HepG2 (cell line): ENCODE measurements at regions not wholly inside any gene's neighbourhood (a gene's known extent, or its start where the extent isn't known, plus 50 kb on each side); places are given as distances from the start of the nearest gene placed in this dataset.

Source experiments
- ATAC-seq: fragments of 200-7000 bp; cut with Tn5 transposase; 3 replicates; pipeline ENCODE4 v1.9.1; 2020; ENCODE audit warnings: mild to moderate bottlenecking, moderate library complexity
- BruUV-seq: library from RNA; stranded (reverse); fragments of 400-500 nt; replicated peaks from 2 replicates; lab custom pipeline; 2021; lab: Mats Ljungman, UMichigan
- CTCF ChIA-PET: fragments of 300-600 bp; formaldehyde crosslinking; extraction: SDS; loops from one replicate; lab custom pipeline; 2021; ENCODE audit warnings: low total read pairs, inconsistent platforms, low intra/inter-chr PET ratio; lab: Yijun Ruan, JAX
- POLR2A ChIA-PET: fragments of 350-600 bp; sonication (Branson Sonifier 250); formaldehyde crosslinking; loops from one replicate; lab custom pipeline; 2020; ENCODE audit warnings: antibody characterized with exemption, inconsistent platforms; lab: Yijun Ruan, JAX
- DNase-seq: peaks from one replicate; pipeline ENCODE4 v3.0.0-alpha.2; 2015; ENCODE audit warnings: low spot score
- FAIRE-seq: peaks from 3 replicates; lab custom pipeline; 2011; peaks lifted over from hg19 to GRCh38; lab: Jason Lieb, UNC
- H2AFZ ChIP-seq: one replicate; pipeline ENCODE4 v1.6.1; 2011; ENCODE audit warnings: low read length, inconsistent platforms
- H3K27ac ChIP-seq: fragments of 300-600 bp; 3 replicates; pipeline ENCODE4 v1.8.0; 2011; ENCODE audit warnings: mixed run types, mild to moderate bottlenecking, mixed read lengths, low read length, inconsistent platforms; ENCODE audit not compliant: insufficient read depth; ENCODE audit errors: extremely low read length
- H3K27me3 ChIP-seq, 2 experiments: fragments of 200-600 bp in 1 of 2; 2 replicates in 1 of 2; 3 replicates in 1 of 2; pipeline versions ENCODE4 v1.6.0 to v1.8.0; 2011; ENCODE audit warnings: low read length in 2 of 2, mild to moderate bottlenecking in 2 of 2, moderate library complexity in 2 of 2, inconsistent platforms in 1 of 2; ENCODE audit not compliant: insufficient read depth in 2 of 2, control insufficient read depth in 1 of 2
- H3K36me3 ChIP-seq, 2 experiments: fragments of 200-600 bp in 1 of 2; replicated peaks in 1 of 2; 2 replicates in 1 of 2; 3 replicates in 1 of 2; pipeline versions ENCODE4 v1.5.1 to v1.8.0; 2011; ENCODE audit warnings: low read length in 2 of 2, inconsistent platforms in 1 of 2; ENCODE audit not compliant: insufficient read depth in 2 of 2, control insufficient read depth in 1 of 2
- H3K4me1 ChIP-seq: 2 replicates; pipeline ENCODE4 v1.5.1; 2012; ENCODE audit warnings: low read length, inconsistent platforms; ENCODE audit not compliant: insufficient read depth
- H3K4me2 ChIP-seq: 2 replicates; pipeline ENCODE4 v1.6.0; 2011; ENCODE audit warnings: low read depth, low read length, inconsistent platforms
- H3K4me3 ChIP-seq, 3 experiments: fragments of 200-600 bp in 1 of 3; sonication (generic), shearing (Covaris generic) in 1 of 3; replicated peaks in 1 of 3; 2 replicates each; pipeline ENCODE4 v1.5.1; 2011 to 2016; ENCODE audit warnings: low read length in 3 of 3, inconsistent platforms in 2 of 3, low read depth in 2 of 3, mild to moderate bottlenecking in 2 of 3, control low read depth in 1 of 3, mixed read lengths in 1 of 3; ENCODE audit not compliant: insufficient read depth in 1 of 3
- H3K79me2 ChIP-seq: one replicate; pipeline ENCODE4 v1.6.1; 2011; ENCODE audit warnings: low read length, inconsistent platforms; ENCODE audit not compliant: insufficient read depth
- H3K9ac ChIP-seq: 2 replicates; pipeline ENCODE4 v1.6.0; 2011; ENCODE audit warnings: mild to moderate bottlenecking, low read depth, low read length, inconsistent platforms; ENCODE audit not compliant: insufficient read depth
- H3K9me3 ChIP-seq: 2 replicates; pipeline ENCODE4 v1.5.1; 2012; ENCODE audit warnings: mild to moderate bottlenecking, low read length
- H4K20me1 ChIP-seq: 2 replicates; pipeline ENCODE4 v1.6.0; 2011; ENCODE audit warnings: inconsistent platforms, mild to moderate bottlenecking, low read length, moderate library complexity; ENCODE audit not compliant: insufficient read depth
- LCORL ChIP-seq, 2 experiments: fragments of 450-650 bp in 1 of 2; sonication (generic) in 1 of 2; formaldehyde crosslinking in 1 of 2; IDR thresholded peaks; 2 replicates each; pipeline versions ENCODE4 v1.5.0 to v1.6.1; 2017 to 2020; ENCODE audit warnings: antibody characterized with exemption in 1 of 2, missing genetic modification reagents in 1 of 2
- MZF1 ChIP-seq: sonication (generic); formaldehyde crosslinking; IDR thresholded peaks from 2 replicates; pipeline ENCODE4 v1.8.1; 2023; ENCODE audit warnings: mild to moderate bottlenecking, missing genetic modification reagents, borderline replicate concordance
- SMC3 ChIP-seq: IDR thresholded peaks from 2 replicates; pipeline ENCODE4 v1.6.1; 2011; ENCODE audit warnings: low read length, improper control_type of control experiment
- SOX13 ChIP-seq, 3 experiments: fragments of 450-650 bp in 1 of 3; sonication (generic) in 1 of 3; formaldehyde crosslinking in 1 of 3; IDR thresholded peaks in 2 of 3; conservative IDR thresholded peaks in 1 of 3; 2 replicates each; pipeline versions ENCODE4 v1.5.0 to v1.6.1; 2016 to 2020; ENCODE audit warnings: antibody characterized with exemption in 1 of 3, mild to moderate bottlenecking in 1 of 3, missing compliant biosample characterization in 1 of 3, missing genetic modification reagents in 1 of 3, moderate library complexity in 1 of 3
- STAG1 ChIP-seq: sonication (generic); formaldehyde crosslinking; IDR thresholded peaks from 2 replicates; pipeline ENCODE4 v1.4.0; 2020; ENCODE audit warnings: missing genetic modification reagents
- TBL1XR1 ChIP-seq: fragments of 150-350 bp; IDR thresholded peaks from 2 replicates; pipeline ENCODE4 v1.6.1; 2014; ENCODE audit warnings: borderline replicate concordance, low read length; ENCODE audit not compliant: partially characterized antibody
- TOPORS ChIP-seq: sonication (generic); formaldehyde crosslinking; IDR thresholded peaks from 2 replicates; pipeline ENCODE4 v1.8.0; 2023; ENCODE audit warnings: mild to moderate bottlenecking, missing genetic modification reagents
- WGBS: methylation state at CpG from one replicate; pipeline ENCODE4 v1.1.6; 2017; ENCODE audit warnings: low lambda C conversion rate; 5-methylcytosine and 5-hydroxymethylcytosine counted together
- in situ Hi-C: cut with HindIII; loops from 2 replicates; pipeline ENCODE4 v1.10.0; 2017; ENCODE audit warnings: low pct_unique_long_range_greater_than_20kb; ENCODE audit not compliant: extremely low pct_ligation_motif_present
- intact Hi-C: fragments of 100-400 bp; cut with micrococcal nuclease; formaldehyde crosslinking; loops from one replicate; pipeline ENCODE4 v1.10.0; 2022; ENCODE audit not compliant: unreplicated experiment
- TF ChIP-seq, protein P1 (sequence below): sonication (generic); formaldehyde crosslinking; IDR thresholded peaks from 2 replicates; pipeline ENCODE4 v1.5.0; 2020; ENCODE audit warnings: mild to moderate bottlenecking, missing genetic modification reagents, moderate library complexity
- TF ChIP-seq, protein P2 (sequence below): sonication (generic); formaldehyde crosslinking; IDR thresholded peaks from 2 replicates; pipeline ENCODE4 v1.8.0; 2022; ENCODE audit warnings: missing genetic modification reagents, mild to moderate bottlenecking, borderline replicate concordance

DNA sequence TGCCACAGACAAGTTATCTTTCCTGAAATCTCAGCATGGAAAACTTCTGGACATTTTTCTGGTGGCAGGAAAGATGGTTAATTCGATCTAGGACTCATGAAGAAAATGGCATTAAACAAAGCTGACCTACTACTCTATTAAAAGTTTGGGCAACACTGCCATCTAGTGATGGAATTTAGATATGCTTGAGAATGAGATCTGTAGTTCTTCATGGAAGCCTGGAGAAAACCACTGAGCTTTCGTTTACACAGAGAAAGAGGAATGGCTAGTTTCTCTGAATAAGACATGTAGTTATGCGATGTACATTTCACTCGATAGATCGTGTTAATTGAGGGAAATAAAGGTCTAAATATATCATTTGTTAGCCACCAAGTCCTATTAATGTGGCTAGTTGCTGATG is 51.7 kb upstream of the CHRDL1 start:
- Histone ChIP-seq H3K27ac (no peak overlapping the region), H3K9me3 (no peaks in the 10 kb centered on the region), H4K20me1 (no peaks in the 10 kb centered on the region), H3K4me3 (no peak overlapping the region), H3K4me1 (no peaks in the 10 kb centered on the region)
- intact Hi-C loops, result loop anchor here (2.0 kb wide), 1 partner anchor 435 kb away; no protein-coding TSS in a partner anchor
- POLR2A ChIA-PET, result no interaction called here
- peak; percentile 4 for FAIRE-seq
- TF ChIP-seq SMC3 (peak; percentile 36; the same call in 1 of the 2 replicates), STAG1 (peak; percentile 24; the same call in 1 of the 2 replicates), MZF1 (no peak)
- TF ChIP-seq, protein P1, sequence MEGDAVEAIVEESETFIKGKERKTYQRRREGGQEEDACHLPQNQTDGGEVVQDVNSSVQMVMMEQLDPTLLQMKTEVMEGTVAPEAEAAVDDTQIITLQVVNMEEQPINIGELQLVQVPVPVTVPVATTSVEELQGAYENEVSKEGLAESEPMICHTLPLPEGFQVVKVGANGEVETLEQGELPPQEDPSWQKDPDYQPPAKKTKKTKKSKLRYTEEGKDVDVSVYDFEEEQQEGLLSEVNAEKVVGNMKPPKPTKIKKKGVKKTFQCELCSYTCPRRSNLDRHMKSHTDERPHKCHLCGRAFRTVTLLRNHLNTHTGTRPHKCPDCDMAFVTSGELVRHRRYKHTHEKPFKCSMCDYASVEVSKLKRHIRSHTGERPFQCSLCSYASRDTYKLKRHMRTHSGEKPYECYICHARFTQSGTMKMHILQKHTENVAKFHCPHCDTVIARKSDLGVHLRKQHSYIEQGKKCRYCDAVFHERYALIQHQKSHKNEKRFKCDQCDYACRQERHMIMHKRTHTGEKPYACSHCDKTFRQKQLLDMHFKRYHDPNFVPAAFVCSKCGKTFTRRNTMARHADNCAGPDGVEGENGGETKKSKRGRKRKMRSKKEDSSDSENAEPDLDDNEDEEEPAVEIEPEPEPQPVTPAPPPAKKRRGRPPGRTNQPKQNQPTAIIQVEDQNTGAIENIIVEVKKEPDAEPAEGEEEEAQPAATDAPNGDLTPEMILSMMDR (CRISPR knock-in tag), result peak; percentile 52
- TF ChIP-seq, protein P2, sequence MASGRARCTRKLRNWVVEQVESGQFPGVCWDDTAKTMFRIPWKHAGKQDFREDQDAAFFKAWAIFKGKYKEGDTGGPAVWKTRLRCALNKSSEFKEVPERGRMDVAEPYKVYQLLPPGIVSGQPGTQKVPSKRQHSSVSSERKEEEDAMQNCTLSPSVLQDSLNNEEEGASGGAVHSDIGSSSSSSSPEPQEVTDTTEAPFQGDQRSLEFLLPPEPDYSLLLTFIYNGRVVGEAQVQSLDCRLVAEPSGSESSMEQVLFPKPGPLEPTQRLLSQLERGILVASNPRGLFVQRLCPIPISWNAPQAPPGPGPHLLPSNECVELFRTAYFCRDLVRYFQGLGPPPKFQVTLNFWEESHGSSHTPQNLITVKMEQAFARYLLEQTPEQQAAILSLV (CRISPR knock-in tag), result no peak
- TF ChIP-seq, all 625 proteins: peak for 3
- Histone ChIP-seq H3K4me2 (no peak overlapping the region), H2AFZ (no peak overlapping the region), H3K79me2 (no peaks in the 10 kb centered on the region), H3K27me3 (no peaks in the 10 kb centered on the region), H3K36me3 (no peaks in the 10 kb centered on the region), H3K9ac (no peak overlapping the region)
- peak; percentile 32 for DNase-seq
- CTCF ChIA-PET, result interaction anchor here (0.9 kb wide), 1 partner anchor 397 kb away, joined by 5 read pairs; no protein-coding TSS in a partner anchor
- in situ Hi-C loops, result loop anchor here (25.0 kb wide), 1 partner anchor 685 kb away; no protein-coding TSS in a partner anchor
- ATAC-seq, result peak; percentile 64
- no TSS peak for BruUV-seq
- WGBS, result 1% methylated on average over 5 of the region's 5 CpGs

DNA sequence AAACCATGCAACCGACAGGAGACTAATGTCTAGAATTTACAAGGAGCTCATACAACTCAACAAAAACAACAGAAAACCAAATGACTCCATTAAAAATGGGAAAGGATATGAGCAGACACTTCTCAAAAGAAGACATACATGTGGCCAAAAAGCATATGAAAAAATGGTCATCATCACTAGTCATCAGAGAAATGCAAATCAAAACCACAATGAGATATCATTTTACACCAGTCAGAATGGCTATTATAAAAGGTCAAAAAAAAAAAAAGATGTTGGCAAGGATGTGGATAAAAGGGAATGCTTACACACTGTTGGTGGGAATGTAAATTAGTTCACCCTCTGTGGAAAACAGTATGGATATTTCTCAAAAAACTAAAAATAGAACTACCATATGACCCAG is 50.5 kb upstream of the CHRDL1 start:
- Histone ChIP-seq H3K36me3 (no peaks in the 10 kb centered on the region), H3K27ac (no peak overlapping the region), H3K9ac (no peak overlapping the region), H4K20me1 (no peaks in the 10 kb centered on the region), H2AFZ (no peak overlapping the region), H3K4me1 (no peaks in the 10 kb centered on the region), H3K4me2 (no peak overlapping the region), H3K79me2 (no peaks in the 10 kb centered on the region), H3K9me3 (no peaks in the 10 kb centered on the region), H3K4me3 (no peak overlapping the region), H3K27me3 (no peaks in the 10 kb centered on the region)
- FAIRE-seq (no peak), DNase-seq (no peak), ATAC-seq (no peak)
- in situ Hi-C loops, result loop anchor here (25.0 kb wide), 1 partner anchor 684 kb away; no protein-coding TSS in a partner anchor
- intact Hi-C loops, result loop anchor here (2.0 kb wide), 1 partner anchor 433 kb away; no protein-coding TSS in a partner anchor
- CTCF ChIA-PET, result no interaction called here
- POLR2A ChIA-PET, result no interaction called here
- WGBS, result 7% methylated on average over 1 of the region's 1 CpG
- TF ChIP-seq TOPORS (CRISPR knock-in tag) (no peak), SOX13 (IDR thresholded peaks at IDR 0.05) (no peak), SOX13 (CRISPR knock-in tag; conservative IDR thresholded peaks at IDR 0.05 in 1 of 2, IDR thresholded peaks at IDR 0.05 in 1 of 2) (no peak), TBL1XR1 (no peak), LCORL (IDR thresholded peaks at IDR 0.05) (no peak), LCORL (CRISPR knock-in tag; IDR thresholded peaks at IDR 0.05) (no peak)
- BruUV-seq, result no TSS peak
